ENCODE measurements at regions not wholly inside any gene's neighbourhood (a gene's known extent, or its start where the extent isn't known, plus 50 kb on each side); places are given as distances from the start of the nearest gene placed in this dataset.
"Not testable (repeated sequence)": the region's sequence is repeated elsewhere in the genome, so short reads cannot be mapped to it uniquely, and the experiment has no call there.

DNA sequence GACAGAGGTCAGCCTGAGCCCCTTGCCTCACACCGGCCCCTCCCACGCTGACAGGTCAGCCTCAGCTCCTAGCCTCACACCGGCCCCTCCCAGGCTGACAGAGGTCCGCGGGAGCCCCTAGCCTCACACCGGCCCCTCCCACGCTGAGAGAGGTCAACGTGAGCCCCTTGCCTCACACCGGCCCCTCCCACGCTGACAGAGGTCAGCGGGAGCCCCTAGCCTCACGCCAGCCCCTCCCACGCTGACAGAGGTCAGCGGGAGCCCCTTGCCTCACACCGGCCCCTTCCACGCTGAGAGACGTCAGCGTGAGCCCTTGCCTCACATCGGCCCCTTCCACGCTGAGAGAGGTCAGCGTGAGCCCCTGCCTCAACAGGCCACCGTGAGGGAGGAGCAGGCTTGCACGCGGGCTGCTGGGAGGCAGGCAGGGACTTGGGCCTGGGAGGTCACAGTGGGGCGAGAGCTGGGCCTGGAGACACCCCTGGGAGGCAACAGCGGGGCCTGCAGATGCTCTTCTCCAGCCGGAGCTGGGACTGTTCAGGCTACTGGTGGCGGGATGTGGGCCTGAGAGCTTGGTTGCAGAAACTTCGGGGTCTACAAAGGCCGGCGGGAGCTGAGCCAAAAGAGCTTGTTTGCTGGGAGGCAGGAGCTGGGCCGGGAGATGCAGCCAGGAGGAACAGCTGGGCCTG, 356.4 kb downstream of the ZNF37A start:
- H4K20me1 ChIP-seq (ENCODE audit: insufficient read depth); H3K27ac ChIP-seq (ENCODE audit: low read length); H3K4me3 ChIP-seq (ENCODE audit: low read length); H3K9me3 ChIP-seq (ENCODE audit: low read length); H2AFZ ChIP-seq (ENCODE audit: low read depth, low read length); H3K9me2 ChIP-seq (ENCODE audit: insufficient read depth, low read length); H3K79me2 ChIP-seq (replicated peaks; ENCODE audit: insufficient read depth, low read length); H3K9ac ChIP-seq (ENCODE audit: low read length); H3F3A ChIP-seq (ENCODE audit: insufficient read depth, low read length, poor library complexity, severe bottlenecking); H3K27me3 ChIP-seq (ENCODE audit: insufficient read depth, low read depth, low read length); H3K4me2 ChIP-seq (ENCODE audit: low read length); H3K36me3 ChIP-seq (ENCODE audit: insufficient read depth, low read length): not testable (repeated sequence)

- not testable (repeated sequence) for H3K9ac ChIP-seq (ENCODE audit: low read length); H3K4me3 ChIP-seq (ENCODE audit: low read length); H3K4me2 ChIP-seq (ENCODE audit: low read length); H3F3A ChIP-seq (ENCODE audit: insufficient read depth, low read length, poor library complexity, severe bottlenecking); H3K36me3 ChIP-seq (ENCODE audit: insufficient read depth, low read length); H2AFZ ChIP-seq (ENCODE audit: low read depth, low read length); H3K79me2 ChIP-seq (replicated peaks; ENCODE audit: insufficient read depth, low read length); H3K9me2 ChIP-seq (ENCODE audit: insufficient read depth, low read length); H3K9me3 ChIP-seq (ENCODE audit: low read length); H3K27me3 ChIP-seq (ENCODE audit: insufficient read depth, low read depth, low read length); H3K27ac ChIP-seq (ENCODE audit: low read length); H4K20me1 ChIP-seq (ENCODE audit: insufficient read depth)
Measured at GRCh38 chr10:38451306-38451967, 357.3 kb downstream of the ZNF37A start.

Small RNA genes in the stretch of these regions (small RNA-seq; reads per million reads assigned to genes)
- gene AL117339.3 (0 reads per million in 3 experiments), gene RNU6-1118P (0 reads per million in 3 experiments)

Measured in neural cell (in vitro differentiated cells).